ENCODE measurements at regions not wholly inside any gene's neighbourhood (a gene's known extent, or its start where the extent isn't known, plus 50 kb on each side); places are given as distances from the start of the nearest gene placed in this dataset.

DNA sequence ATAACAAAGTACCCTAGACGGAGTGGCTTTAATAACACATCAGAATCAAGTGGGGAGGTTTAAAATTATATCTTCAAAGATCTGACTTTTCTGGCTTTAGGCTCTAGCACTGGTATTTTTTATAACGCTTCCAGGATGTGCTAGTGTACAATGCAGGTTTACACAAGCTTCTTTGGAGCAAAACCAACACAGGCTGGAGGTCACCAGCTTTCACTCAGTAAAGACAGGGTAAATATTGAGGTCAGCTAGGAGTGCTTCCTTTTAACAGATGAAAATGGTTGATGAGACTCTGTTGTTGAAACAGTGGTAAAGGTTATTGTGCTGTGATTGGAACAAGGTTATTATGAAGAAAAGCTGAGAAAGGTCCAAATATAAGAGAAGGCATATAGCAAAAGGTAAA is 414.2 kb downstream of the TAF11L14 start:
- Histone ChIP-seq H3K27me3 (no peaks in the 10 kb centered on the region), H3K4me1 (ENCODE audit: control insufficient read depth in 1 of 2, insufficient read depth in 1 of 2, low read depth in 1 of 2, low read length in 1 of 2) (no peaks in the 10 kb centered on the region), H3K9me3 (no peaks in the 10 kb centered on the region), H3K36me3 (no peaks in the 10 kb centered on the region), H3K27ac (no peak overlapping the region), H3K4me3 (ENCODE audit: low read depth in 1 of 2, low read length in 1 of 2) (no peak overlapping the region)
- TF ChIP-seq, protein P1, sequence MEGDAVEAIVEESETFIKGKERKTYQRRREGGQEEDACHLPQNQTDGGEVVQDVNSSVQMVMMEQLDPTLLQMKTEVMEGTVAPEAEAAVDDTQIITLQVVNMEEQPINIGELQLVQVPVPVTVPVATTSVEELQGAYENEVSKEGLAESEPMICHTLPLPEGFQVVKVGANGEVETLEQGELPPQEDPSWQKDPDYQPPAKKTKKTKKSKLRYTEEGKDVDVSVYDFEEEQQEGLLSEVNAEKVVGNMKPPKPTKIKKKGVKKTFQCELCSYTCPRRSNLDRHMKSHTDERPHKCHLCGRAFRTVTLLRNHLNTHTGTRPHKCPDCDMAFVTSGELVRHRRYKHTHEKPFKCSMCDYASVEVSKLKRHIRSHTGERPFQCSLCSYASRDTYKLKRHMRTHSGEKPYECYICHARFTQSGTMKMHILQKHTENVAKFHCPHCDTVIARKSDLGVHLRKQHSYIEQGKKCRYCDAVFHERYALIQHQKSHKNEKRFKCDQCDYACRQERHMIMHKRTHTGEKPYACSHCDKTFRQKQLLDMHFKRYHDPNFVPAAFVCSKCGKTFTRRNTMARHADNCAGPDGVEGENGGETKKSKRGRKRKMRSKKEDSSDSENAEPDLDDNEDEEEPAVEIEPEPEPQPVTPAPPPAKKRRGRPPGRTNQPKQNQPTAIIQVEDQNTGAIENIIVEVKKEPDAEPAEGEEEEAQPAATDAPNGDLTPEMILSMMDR (IDR thresholded peaks at IDR 0.05): no peak

DNA sequence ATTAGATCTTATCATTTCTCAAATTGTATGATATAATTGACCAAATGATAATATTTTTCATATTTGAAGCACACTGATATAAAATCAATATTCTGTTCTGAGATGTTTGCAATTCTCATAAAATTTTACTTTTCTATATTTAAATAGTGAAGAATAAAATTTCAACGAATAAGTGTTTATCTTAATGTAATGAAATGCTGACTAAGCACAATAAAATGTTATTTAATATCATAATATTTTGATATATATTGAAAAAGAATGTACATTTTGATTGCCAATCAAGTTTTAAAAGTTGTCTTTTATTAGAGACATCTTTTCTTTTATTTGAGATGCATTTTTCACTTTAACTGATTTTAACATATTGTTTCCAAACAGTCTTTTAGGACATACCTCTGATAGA is 416.1 kb downstream of the TAF11L14 start:
- TF ChIP-seq, protein P1 (IDR thresholded peaks at IDR 0.05): no peak

DNA sequence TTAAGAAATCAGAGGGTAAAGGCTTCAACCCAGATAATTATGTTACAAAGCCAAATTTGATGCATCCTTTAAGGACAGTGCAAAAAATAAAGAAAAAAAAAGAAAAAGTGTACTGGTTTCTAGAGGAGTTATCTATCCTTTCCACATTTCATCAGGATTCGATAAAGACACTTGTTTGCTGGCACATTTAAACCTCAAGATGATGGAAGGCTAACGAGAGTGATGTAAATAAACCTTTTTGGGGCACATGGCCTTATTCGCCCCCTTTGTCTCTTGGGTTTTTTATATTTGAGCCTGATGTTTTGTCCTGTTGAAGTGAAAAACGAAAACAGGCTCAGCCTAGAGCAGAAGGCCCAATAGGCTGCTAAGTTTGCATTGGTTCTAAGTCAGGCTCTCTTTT is 416.5 kb downstream of the TAF11L14 start:
- Histone ChIP-seq H3K36me3 (no peaks in the 10 kb centered on the region), H3K27me3 (no peaks in the 10 kb centered on the region), H3K27ac (no peak overlapping the region), H3K4me1 (ENCODE audit: control insufficient read depth in 1 of 2, insufficient read depth in 1 of 2, low read depth in 1 of 2, low read length in 1 of 2) (no peaks in the 10 kb centered on the region), H3K4me3 (ENCODE audit: low read depth in 1 of 2, low read length in 1 of 2) (no peak overlapping the region), H3K9me3 (no peaks in the 10 kb centered on the region)
- TF ChIP-seq, protein P1 (IDR thresholded peaks at IDR 0.05): no peak

More for the DNA sequence above, 416.1 kb downstream of the TAF11L14 start:
- Histone ChIP-seq H3K4me3 (ENCODE audit: low read depth in 1 of 2, low read length in 1 of 2) (no peak overlapping the region), H3K27ac (no peak overlapping the region), H3K9me3 (no peaks in the 10 kb centered on the region), H3K4me1 (ENCODE audit: control insufficient read depth in 1 of 2, insufficient read depth in 1 of 2, low read depth in 1 of 2, low read length in 1 of 2) (no peaks in the 10 kb centered on the region), H3K36me3 (no peaks in the 10 kb centered on the region), H3K27me3 (no peaks in the 10 kb centered on the region)

DNA sequence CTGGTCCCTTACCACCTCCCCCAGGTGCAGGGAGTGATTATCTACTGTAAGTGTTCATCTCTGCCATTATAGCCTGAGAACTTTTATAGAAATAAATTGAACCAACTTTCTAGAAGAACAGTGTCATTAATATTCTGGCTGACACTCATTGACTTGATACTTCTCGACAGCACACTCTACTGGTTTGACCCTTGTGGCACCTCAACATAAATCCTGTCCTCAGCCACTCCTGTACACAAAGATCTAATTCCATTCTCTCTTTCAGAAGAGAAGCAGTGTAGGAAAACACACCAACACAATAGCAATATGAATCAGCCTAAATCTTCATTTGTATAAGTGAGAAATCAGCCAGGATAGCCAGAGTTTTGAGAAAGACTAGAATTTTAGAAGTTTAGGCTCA is 417.7 kb downstream of the TAF11L14 start:
- Histone ChIP-seq H3K27me3 (no peaks in the 10 kb centered on the region), H3K4me3 (ENCODE audit: low read depth in 1 of 2, low read length in 1 of 2) (no peak overlapping the region), H3K27ac (no peak overlapping the region), H3K4me1 (ENCODE audit: control insufficient read depth in 1 of 2, insufficient read depth in 1 of 2, low read depth in 1 of 2, low read length in 1 of 2) (no peaks in the 10 kb centered on the region), H3K9me3 (no peaks in the 10 kb centered on the region), H3K36me3 (no peaks in the 10 kb centered on the region)
- TF ChIP-seq, protein P1 (IDR thresholded peaks at IDR 0.05): no peak

DNA sequence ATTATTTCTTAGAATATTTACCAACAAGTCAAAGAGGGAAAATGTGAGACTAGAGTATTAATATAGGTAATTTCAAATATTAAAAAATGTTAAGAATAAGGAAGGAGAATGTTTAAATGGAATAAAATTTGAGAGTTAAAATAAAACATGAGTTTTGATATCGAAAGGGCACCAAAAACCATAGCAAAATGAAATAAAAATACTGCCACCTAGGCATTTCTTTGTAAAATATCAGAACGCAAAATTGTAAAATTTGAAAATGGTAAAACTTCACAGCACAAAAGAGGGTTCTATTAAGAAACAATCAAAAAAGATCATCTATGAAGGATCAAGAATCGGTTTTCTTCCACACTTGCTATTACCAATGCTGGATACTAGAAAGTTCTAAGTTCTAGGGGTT is 418.3 kb downstream of the TAF11L14 start:
- Histone ChIP-seq H3K27ac (no peak overlapping the region), H3K9me3 (no peaks in the 10 kb centered on the region), H3K36me3 (no peaks in the 10 kb centered on the region), H3K4me3 (ENCODE audit: low read depth in 1 of 2, low read length in 1 of 2) (no peak overlapping the region), H3K4me1 (ENCODE audit: control insufficient read depth in 1 of 2, insufficient read depth in 1 of 2, low read depth in 1 of 2, low read length in 1 of 2) (no peaks in the 10 kb centered on the region), H3K27me3 (no peaks in the 10 kb centered on the region)
- TF ChIP-seq, protein P1 (IDR thresholded peaks at IDR 0.05): no peak

DNA sequence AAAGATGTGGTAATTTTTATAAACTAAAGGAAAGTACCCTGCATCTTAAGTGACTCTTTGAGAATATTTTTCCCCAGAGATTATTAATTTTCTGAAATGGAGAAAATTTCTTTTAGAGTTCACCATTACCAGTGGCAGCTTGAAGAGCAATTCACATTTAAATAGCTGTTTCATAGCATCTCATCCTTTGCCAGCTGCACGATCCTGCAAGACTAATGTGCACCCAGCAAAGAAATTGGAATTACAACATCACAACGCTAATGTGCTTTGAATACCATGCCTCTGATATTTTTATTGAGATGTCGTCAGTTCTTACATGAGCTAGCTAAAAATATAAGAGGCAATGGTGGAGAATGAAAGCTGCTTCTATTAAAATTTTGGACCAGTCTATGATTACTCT is 423.5 kb downstream of the TAF11L14 start:
- Histone ChIP-seq H3K4me3 (ENCODE audit: low read depth in 1 of 2, low read length in 1 of 2) (no peak overlapping the region), H3K4me1 (ENCODE audit: control insufficient read depth in 1 of 2, insufficient read depth in 1 of 2, low read depth in 1 of 2, low read length in 1 of 2) (no peaks in the 10 kb centered on the region), H3K27ac (no peak overlapping the region), H3K9me3 (no peaks in the 10 kb centered on the region), H3K27me3 (no peaks in the 10 kb centered on the region), H3K36me3 (no peaks in the 10 kb centered on the region)
- TF ChIP-seq, protein P1 (IDR thresholded peaks at IDR 0.05): no peak
